ENCODE measurements at regions not wholly inside any gene's neighbourhood (a gene's known extent, or its start where the extent isn't known, plus 50 kb on each side); places are given as distances from the start of the nearest gene placed in this dataset.

- TF ChIP-seq POLR2A (IDR thresholded peaks at IDR 0.05) = no peak
- no peak for TF ChIP-seq CTCF (IDR thresholded peaks at IDR 0.05)
Measured at GRCh38 chr2:118502106-118502505, 345.3 kb downstream of the EN1 start.

All from esophagus squamous epithelium (tissue), 4 donors.